GM21526 (cell line): ENCODE measurements at regions not wholly inside any gene's neighbourhood (a gene's known extent, or its start where the extent isn't known, plus 50 kb on each side); places are given as distances from the start of the nearest gene placed in this dataset.
"Not testable (repeated sequence)": the region's sequence is repeated elsewhere in the genome, so short reads cannot be mapped to it uniquely, and the experiment has no call there.

Source experiments
- ATAC-seq: cut with Tn5 transposase; IDR thresholded peaks from one replicate; pipeline ENCODE4 v1.9.1; 2021; ENCODE audit warnings: moderate library complexity; ENCODE audit not compliant: unreplicated experiment, low FRiP score

- no peak for ATAC-seq
These were observed 758.6 kb upstream of the KCND2 start for GRCh38 chr7:119514326-119514725.

- no peak for ATAC-seq
These were observed 757.8 kb upstream of the KCND2 start for GRCh38 chr7:119515214-119515613.

DNA sequence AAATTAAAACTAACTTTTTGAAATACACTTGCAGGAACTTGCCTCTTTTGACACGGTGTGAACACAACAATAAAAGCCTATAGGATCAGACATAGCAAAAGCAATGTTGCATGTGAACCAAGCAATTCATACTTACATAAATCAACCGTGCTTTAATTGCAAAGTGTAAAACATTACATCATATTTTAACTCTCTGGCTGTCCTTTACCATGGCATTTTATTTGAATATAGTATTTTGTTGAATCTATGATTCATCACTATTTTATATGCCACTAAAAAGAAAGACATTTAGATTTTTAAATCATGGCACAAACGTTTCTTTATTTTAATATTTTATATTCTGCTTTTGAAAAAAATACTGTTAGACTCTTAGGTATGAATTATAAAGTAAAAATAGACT, 757.0 kb upstream of the KCND2 start:
- ATAC-seq: no peak

DNA sequence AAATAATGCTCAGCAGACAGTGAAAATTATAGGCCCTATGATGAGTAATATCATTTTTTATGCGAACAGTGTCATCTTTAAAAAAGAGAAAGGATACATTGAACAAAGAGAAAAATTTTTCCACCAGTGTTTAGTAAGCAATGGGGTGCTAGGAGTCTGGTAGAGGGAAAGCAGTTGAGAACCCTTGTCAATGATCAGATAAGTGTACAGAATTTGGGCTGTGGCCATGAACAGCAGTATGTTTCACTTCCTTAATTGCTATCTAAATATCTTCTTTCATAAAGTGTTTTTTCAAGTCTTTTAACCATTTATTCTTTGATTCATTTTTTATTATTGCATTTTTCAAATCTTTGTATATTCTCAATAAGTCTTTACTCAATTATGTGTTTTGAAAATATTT, 750.7 kb upstream of the KCND2 start:
- ATAC-seq: no peak

DNA sequence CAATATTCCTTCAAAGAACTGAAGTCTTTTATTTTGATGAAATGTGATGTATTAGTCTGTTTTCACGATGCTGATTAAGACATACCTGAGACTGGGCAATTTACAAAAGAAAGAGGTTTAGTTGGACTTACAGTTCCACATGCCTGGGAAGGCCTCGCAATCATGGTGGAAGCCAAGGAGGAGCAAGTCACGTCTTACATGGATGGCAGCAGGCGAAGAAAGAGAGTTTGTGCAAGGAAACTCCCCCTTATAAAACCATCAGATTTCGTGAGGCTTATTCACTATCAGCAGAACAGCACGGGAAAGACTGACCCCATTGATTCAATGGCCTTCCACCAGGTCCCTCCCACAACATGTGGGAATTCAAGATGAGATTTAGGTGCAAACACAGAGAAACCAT, 750.3 kb upstream of the KCND2 start:
- no peak for ATAC-seq

GRCh38 chr7:119545118-119545517, 727.9 kb upstream of the KCND2 start:
- ATAC-seq: no peak

- ATAC-seq: no peak
These were observed 717.2 kb upstream of the KCND2 start for GRCh38 chr7:119555788-119556187.

GRCh38 chr7:119556436-119556835, 716.5 kb upstream of the KCND2 start:
- ATAC-seq: no peak

DNA sequence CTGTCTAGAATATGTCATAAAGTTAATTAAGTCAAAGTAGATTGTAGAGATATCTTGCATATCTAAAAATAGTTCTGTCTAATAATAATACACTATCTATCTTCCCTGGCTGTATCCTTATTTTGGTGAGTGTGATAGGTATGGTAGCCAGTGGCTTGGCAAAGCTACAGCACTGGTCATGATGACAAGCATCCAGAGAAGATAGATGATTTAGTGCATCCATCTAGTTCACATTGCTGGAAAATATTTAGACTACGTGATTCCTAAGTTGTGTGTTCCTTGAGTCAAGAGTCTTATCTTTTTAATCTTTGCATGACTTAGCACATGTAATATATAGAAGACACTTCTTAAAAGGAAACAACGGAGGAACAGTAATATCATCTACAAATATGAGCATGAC, 711.2 kb upstream of the KCND2 start:
- ATAC-seq: no peak

DNA sequence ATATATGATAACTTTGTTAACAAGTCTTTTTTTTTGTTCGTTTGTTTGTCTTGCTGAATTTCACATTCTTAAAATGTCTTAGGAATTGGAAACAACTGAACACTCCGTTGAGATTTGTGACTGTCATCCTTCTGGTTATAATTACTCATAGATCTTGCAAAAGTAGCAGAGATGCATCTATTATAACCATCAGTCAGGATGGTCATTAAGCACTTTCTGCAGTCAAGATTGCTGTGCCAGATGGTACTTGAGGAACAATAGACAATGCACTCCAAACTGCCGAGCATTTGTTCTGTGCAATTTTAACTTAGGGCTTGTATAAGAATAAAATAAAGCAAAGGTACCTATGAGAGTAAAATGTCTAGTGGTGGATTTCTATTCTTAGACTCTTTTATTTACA, 710.1 kb upstream of the KCND2 start:
- no peak for ATAC-seq

DNA sequence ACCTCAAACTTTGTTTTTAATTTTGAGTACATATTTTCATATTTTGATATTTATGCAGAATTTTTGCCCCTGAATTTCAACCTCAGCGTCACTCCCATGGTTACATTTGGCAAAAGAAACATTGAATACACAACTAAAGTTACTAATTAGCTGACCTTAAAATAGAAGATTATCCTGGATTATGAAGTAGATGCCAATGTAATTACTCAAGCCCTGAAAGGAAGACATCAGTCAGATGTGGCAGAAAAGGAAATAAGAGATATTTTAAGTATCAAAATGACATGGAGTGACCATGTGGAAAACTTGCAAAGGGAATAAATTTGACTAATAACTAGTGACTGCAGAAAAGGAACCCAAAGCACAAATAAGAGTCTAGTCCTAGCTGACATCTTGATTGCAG, 701.3 kb upstream of the KCND2 start:
- no peak for ATAC-seq

- no peak for ATAC-seq
These were observed 700.8 kb upstream of the KCND2 start for GRCh38 chr7:119572132-119572531.

DNA sequence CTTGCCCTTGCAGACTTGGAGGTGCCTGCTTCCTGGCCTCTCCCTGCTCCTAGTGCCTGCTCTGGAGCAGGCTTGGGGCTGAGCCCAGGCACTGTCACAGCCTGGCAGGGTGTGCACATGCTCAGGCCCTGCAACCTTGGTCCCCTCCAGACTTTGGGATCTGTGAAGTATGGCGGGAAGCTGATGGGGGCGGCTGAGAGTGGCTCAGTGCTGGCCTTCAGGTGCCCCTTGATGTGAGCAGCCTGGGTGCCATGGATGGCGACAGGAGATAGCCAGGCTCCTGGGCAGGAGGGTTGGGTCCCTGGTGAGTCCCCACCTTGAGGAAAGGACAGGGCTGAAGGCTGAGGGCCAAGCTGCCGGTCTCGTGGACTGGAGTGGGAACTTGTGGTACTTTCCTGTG, 700.4 kb upstream of the KCND2 start:
- no peak for ATAC-seq

DNA sequence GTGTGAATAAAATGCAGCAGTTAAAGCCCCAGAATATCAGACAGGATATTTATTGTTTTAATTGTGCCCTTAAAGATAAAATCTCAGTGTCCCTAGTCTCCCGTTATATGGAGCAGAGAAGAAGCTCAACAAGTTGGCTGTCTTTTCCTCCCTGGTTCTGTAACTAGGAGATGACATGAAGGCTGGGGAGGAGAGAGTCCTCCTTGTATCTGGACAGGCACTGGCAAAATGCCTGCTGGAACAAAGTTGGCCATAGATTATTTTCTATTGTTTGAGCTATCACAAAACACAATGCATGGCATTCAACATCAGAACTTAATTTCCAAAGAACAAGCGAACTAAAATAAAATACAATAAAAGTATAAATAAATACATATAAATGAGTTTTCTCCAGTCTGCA, 694.9 kb upstream of the KCND2 start:
- ATAC-seq: no peak

DNA sequence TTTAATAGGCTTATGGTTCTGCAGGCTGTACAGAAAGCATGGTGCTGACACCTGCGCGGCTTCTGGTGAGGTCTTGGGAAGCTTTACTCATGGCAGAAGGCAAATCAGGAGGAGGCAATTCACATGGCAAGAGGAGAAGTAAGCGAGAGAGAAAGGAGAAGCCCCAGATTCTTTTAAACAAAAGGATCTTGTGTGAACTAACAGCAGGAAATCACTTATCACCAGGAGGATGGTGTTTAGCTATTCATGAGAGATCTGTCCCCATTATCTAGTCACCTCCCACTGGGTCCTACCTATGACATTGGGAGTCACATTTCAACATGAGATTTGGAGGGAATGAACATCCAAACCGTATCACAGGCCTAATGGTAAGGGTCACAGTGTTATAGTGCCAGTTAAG, 678.0 kb upstream of the KCND2 start:
- ATAC-seq: no peak

GRCh38 chr7:119596651-119597050, 676.3 kb upstream of the KCND2 start:
- ATAC-seq: no peak

- ATAC-seq: no peak
These were observed 666.7 kb upstream of the KCND2 start for GRCh38 chr7:119606297-119606696.

DNA sequence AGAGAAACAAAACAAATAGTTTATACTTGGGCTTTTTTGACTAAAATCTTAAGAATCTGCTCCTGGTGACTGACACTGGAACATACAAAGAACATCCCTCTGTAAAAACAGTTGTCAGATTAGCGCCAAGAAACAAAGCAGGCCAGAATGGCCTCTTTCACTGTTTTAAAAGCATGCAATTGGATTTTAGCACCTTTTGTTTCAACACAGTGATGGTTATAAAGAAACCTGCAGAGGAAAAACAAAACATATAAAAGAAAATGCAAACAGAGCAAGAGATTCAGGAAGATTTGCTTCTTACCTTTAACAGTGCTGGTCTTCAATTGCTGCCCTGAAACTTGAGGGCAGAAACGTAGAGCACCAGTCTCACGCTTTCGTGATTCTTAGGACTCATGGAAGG, 652.2 kb upstream of the KCND2 start:
- ATAC-seq: no peak

DNA sequence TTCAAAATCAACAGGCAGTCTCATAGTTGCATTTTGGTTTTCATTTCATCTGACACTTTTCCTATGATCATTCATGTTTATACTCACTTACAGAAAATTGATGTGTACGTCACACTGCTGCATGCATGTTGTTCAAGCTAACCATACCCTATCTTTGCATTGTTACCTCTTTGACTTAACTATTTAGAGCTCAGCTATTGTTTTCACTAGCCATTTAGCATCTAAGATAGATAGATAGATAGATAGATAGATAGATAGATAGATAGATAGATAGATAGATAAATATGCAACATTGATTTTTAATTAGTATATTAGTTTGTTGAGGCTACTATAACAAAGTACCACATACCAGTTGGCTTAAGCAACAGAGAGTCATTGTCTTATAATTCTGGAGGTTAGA, 649.5 kb upstream of the KCND2 start:
- no peak for ATAC-seq

- ATAC-seq: no peak
These were observed 642.5 kb upstream of the KCND2 start for GRCh38 chr7:119630406-119630969.

- not testable (repeated sequence) for ATAC-seq
These were observed 639.2 kb upstream of the KCND2 start for GRCh38 chr7:119633812-119634211.

GRCh38 chr7:119640326-119640725, 632.6 kb upstream of the KCND2 start:
- no peak for ATAC-seq

DNA sequence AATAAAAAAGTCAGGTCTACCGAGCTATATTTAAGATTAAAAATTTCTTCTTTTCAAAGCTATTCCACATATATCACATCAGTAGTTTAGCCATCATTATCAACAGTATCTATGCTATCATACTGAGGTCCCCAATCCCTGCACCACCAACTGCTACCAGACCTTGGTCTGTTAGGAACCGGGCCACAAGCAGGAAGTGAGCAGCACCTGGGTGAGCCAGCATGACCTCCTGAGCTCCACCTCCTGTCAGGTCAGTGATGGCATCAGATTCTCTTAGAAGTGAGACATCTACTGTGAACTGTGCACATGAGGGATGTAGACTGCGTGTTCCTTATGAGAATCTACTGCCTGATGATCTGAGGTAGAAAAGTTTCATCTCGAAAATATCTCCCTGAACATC, 632.1 kb upstream of the KCND2 start:
- ATAC-seq: no peak
